ENCODE measurements at regions not wholly inside any gene's neighbourhood (a gene's known extent, or its start where the extent isn't known, plus 50 kb on each side); places are given as distances from the start of the nearest gene placed in this dataset.

DNA sequence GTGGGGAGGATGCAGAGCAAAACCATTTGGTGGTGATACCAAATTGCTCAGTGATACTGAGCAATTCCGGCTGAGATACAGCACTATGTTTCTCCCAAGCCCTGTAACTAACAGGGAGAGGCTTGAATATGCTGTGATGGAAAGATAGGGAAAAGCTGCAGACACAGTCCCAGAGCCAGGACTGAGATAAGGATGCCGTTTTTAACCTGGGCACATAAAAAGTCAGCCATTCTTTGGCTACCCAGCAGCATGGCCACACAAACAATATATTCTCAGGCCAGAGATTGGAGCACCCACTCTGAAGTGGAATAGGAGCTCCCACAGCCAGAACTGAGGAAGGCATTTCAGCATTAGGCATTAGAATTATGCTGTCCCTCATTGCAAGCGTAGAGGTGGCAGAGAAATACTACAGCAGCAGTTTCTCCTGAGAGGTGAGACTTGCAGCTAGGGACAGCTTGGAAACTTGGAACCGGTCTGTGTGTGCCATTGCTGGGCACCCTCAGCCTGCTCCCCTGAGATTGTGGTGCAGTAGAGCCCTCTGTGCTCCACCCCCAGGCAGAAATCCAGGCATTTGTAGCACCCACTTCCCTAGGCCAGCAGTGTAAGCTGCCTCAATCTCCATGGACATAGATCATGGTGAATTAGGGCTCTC lies 346.5 kb downstream of the TMEM135 start:
- Histone ChIP-seq H2BK120ac (replicated peaks; ENCODE audit: low read depth, low read length) (no peak overlapping the region), H3K36me3 (ENCODE audit: control insufficient read depth in 2 of 4, insufficient read depth in 4 of 4, low read length in 3 of 4) (no peaks in the 10 kb centered on the region), H3K27me3 (replicated peaks in 1 of 4; ENCODE audit: control insufficient read depth in 3 of 4, extremely low read depth in 1 of 4, insufficient read depth in 3 of 4, low read length in 3 of 4) (no peaks in the 10 kb centered on the region), H4K5ac (ENCODE audit: insufficient read length, low read depth, low read length) (no peak overlapping the region), H2AK5ac (ENCODE audit: low read depth, low read length) (no peak overlapping the region), H3K56ac (replicated peaks; ENCODE audit: insufficient read length, low read depth, low read length) (no peak overlapping the region), H2BK15ac (ENCODE audit: low read length) (no peak overlapping the region), H3K23me2 (ENCODE audit: low read depth, low read length) (no peaks in the 10 kb centered on the region), H3K79me1 (ENCODE audit: low read depth, low read length) (no peaks in the 10 kb centered on the region), H3K23ac (ENCODE audit: insufficient read length) (no peak overlapping the region), H2BK20ac (ENCODE audit: low read length) (no peak overlapping the region), H4K20me1 (replicated peaks in 1 of 2; ENCODE audit: control insufficient read depth in 1 of 2, insufficient read depth in 2 of 2, low read length in 2 of 2) (no peaks in the 10 kb centered on the region), H3K4me1 (replicated peaks in 1 of 4; ENCODE audit: control insufficient read depth in 3 of 4, insufficient read depth in 4 of 4, low read length in 3 of 4) (no peaks in the 10 kb centered on the region), H3K27ac (ENCODE audit: low read depth, low read length) (no peak overlapping the region), H3K4me2 (ENCODE audit: insufficient read depth in 1 of 2, low read depth in 2 of 2, low read length in 2 of 2) (no peak overlapping the region), H2BK5ac (ENCODE audit: low read depth, low read length) (no peak overlapping the region), H3K14ac (ENCODE audit: insufficient read length) (no peak overlapping the region), H3K4ac (replicated peaks; ENCODE audit: insufficient read length, low read depth, low read length) (no peak overlapping the region), H2AFZ (ENCODE audit: low read length) (no peak overlapping the region), H3K9ac (replicated peaks in 1 of 4; ENCODE audit: extremely low read depth in 1 of 4, low read depth in 3 of 4, low read length in 3 of 4) (no peak overlapping the region), H4K8ac (ENCODE audit: extremely low read depth, insufficient read depth, low read length) (no peak overlapping the region; the same call in 1 of the 2 replicates), H3K9me3 (ENCODE audit: insufficient read depth in 2 of 2, low read depth in 1 of 2, low read length in 1 of 2) (peaks cover 4 to 6% of the 10 kb centered on the region in 2 experiments; a peak in 1 of 4 replicates), H2BK12ac (ENCODE audit: low read depth, low read length) (no peak overlapping the region), H3K79me2 (ENCODE audit: control insufficient read depth in 1 of 2, insufficient read depth in 2 of 2, low read length in 2 of 2) (no peaks in the 10 kb centered on the region), H3K18ac (ENCODE audit: extremely low read depth, low read length) (no peak overlapping the region), H3K4me3 (ENCODE audit: extremely low read depth in 1 of 4, insufficient read depth in 2 of 4, low read depth in 3 of 4, low read length in 4 of 4) (no peak overlapping the region), H4K91ac (replicated peaks; ENCODE audit: insufficient read length, low read length) (no peak overlapping the region)
- ChIA-PET CTCF (ENCODE audit: partially characterized antibody) (interaction anchor here (0.6 to 1.5 kb wide), 4 partner anchors 15 to 776 kb away, joined by 3 to 5 read pairs (median 4); no protein-coding TSS in a partner anchor), POLR2A (ENCODE audit: partially characterized antibody) (no interaction called here)
- no peak for TF ChIP-seq RAD21 (IDR thresholded peaks at IDR 0.05 in 1 of 2, conservative IDR thresholded peaks at IDR 0.05 in 1 of 2; ENCODE audit: low read depth in 2 of 2, low read length in 2 of 2)
- TF ChIP-seq TAF1 (IDR thresholded peaks at IDR 0.05; ENCODE audit: low read depth, low read length) = no peak
- no peak for TF ChIP-seq SAP30 (IDR thresholded peaks at IDR 0.05; ENCODE audit: insufficient read depth, insufficient replicate concordance, low read length)
- TF ChIP-seq RNF2 (IDR thresholded peaks at IDR 0.05; ENCODE audit: borderline replicate concordance, low read depth, low read length, missing control alignments, poor library complexity, severe bottlenecking) = no peak
- no peak for TF ChIP-seq CBX5 (IDR thresholded peaks at IDR 0.05; ENCODE audit: low read depth, low read length)
- TF ChIP-seq GABPA (IDR thresholded peaks at IDR 0.05; ENCODE audit: borderline replicate concordance, insufficient read depth, low read length) = no peak
- no peak for TF ChIP-seq HDAC6 (IDR thresholded peaks at IDR 0.05; ENCODE audit: low read depth, low read length)
- no peak for TF ChIP-seq KDM1A (IDR thresholded peaks at IDR 0.05; ENCODE audit: borderline replicate concordance, low read length)
- no peak for TF ChIP-seq KDM5A (IDR thresholded peaks at IDR 0.05; ENCODE audit: low read length)
- TF ChIP-seq POLR2AphosphoS5 (IDR thresholded peaks at IDR 0.05; ENCODE audit: low read depth, low read length) = no peak
- TF ChIP-seq TAF7 (optimal IDR thresholded peaks at IDR 0.05; ENCODE audit: borderline replicate concordance, low read depth, low read length) = no peak
- WGBS, 2 experiments (ENCODE audit: extremely low coverage in 1 of 2, insufficient coverage in 1 of 2, insufficient read length in 1 of 2, insufficient replicate concordance in 2 of 2, low coverage in 1 of 2, low lambda C conversion rate in 2 of 2, missing lambda C conversion rate in 1 of 2) = 64% methylated on average over 4 of the region's 4 CpGs; no CpG with 5 or more reads in 1 of the 2 experiments
- FAIRE-seq (no peak), DNase-seq (ENCODE audit: low read depth in 1 of 2, low spot score in 2 of 2) (no peak)
